ENCODE measurements at regions not wholly inside any gene's neighbourhood (a gene's known extent, or its start where the extent isn't known, plus 50 kb on each side); places are given as distances from the start of the nearest gene placed in this dataset.

GRCh38 chr4:19743115-19743638 is 508.5 kb upstream of the SLIT2 start:
- BruUV-seq (replicated peaks): no TSS peak
- TF ChIP-seq YBX1 (IDR thresholded peaks at IDR 0.05): no peak
- no peak for TF ChIP-seq ASH2L (IDR thresholded peaks at IDR 0.05; ENCODE audit: borderline replicate concordance, low read depth)
- no peak for TF ChIP-seq EED (IDR thresholded peaks at IDR 0.05; ENCODE audit: low read depth)
- no peak for TF ChIP-seq RCOR1 (conservative IDR thresholded peaks at IDR 0.05; ENCODE audit: low read depth, low read length)
- no peak for TF ChIP-seq RUNX3 (IDR thresholded peaks at IDR 0.05; ENCODE audit: low read length)
- TF ChIP-seq CHD2 (IDR thresholded peaks at IDR 0.05; ENCODE audit: borderline replicate concordance, low read depth, low read length): no peak
- TF ChIP-seq YY1 (IDR thresholded peaks at IDR 0.05; ENCODE audit: low read depth, low read length): no peak
- no peak for TF ChIP-seq PBX3 (IDR thresholded peaks at IDR 0.05; ENCODE audit: insufficient replicate concordance, low read depth, low read length)
- TF ChIP-seq NFYB (IDR thresholded peaks at IDR 0.05; ENCODE audit: insufficient read depth, low read depth, low read length): no peak
- no peak for TF ChIP-seq MXI1 (IDR thresholded peaks at IDR 0.05; ENCODE audit: low read depth, low read length)
- TF ChIP-seq E4F1 (IDR thresholded peaks at IDR 0.05; ENCODE audit: borderline replicate concordance, partially characterized antibody): no peak
- TF ChIP-seq POLR2AphosphoS5 (IDR thresholded peaks at IDR 0.05; ENCODE audit: low read length): no peak
- TF ChIP-seq USF2 (IDR thresholded peaks at IDR 0.05; ENCODE audit: borderline replicate concordance, low read depth, low read length): no peak
- no peak for TF ChIP-seq STAT3 (IDR thresholded peaks at IDR 0.05; ENCODE audit: low read depth, low read length)
- no peak for TF ChIP-seq ZNF217 (IDR thresholded peaks at IDR 0.05)

More at GRCh38 chr4:19743115-19743638, 508.5 kb upstream of the SLIT2 start:
- Histone ChIP-seq H3K27ac (ENCODE audit: control insufficient read depth, insufficient read depth) (no peak overlapping the region), H3K9me3 (replicated peaks; ENCODE audit: control insufficient read depth, insufficient read depth, low read length) (no peaks in the 10 kb centered on the region), H3K4me1 (ENCODE audit: control insufficient read depth, insufficient read depth, low read length) (no peaks in the 10 kb centered on the region), H2AFZ (ENCODE audit: control insufficient read depth, low read depth, low read length) (no peak overlapping the region), H3K4me3 (no peak overlapping the region), H4K20me1 (ENCODE audit: control insufficient read depth, insufficient read depth) (no peaks in the 10 kb centered on the region), H3K4me2 (ENCODE audit: control insufficient read depth, insufficient read depth) (no peak overlapping the region), H3K79me2 (ENCODE audit: control insufficient read depth, insufficient read depth, low read length) (no peaks in the 10 kb centered on the region), H3K27me3 (replicated peaks in 1 of 2; ENCODE audit: control insufficient read depth in 2 of 2, insufficient read depth in 2 of 2, low read length in 1 of 2) (no peaks in the 10 kb centered on the region), H3K36me3 (ENCODE audit: control insufficient read depth in 2 of 2, insufficient read depth in 2 of 2, low read length in 1 of 2) (no peaks in the 10 kb centered on the region), H3K9ac (ENCODE audit: control insufficient read depth, insufficient read depth, low read length) (no peak overlapping the region)
- 3% methylated on average over 2 of the region's 2 CpGs for WGBS (ENCODE audit: insufficient coverage, insufficient replicate concordance, low lambda C conversion rate, missing lambda C conversion rate)
- no peak for ATAC-seq
- ChIA-PET CTCF (no interaction called here), POLR2A (no interaction called here), RAD21 (ENCODE audit: unreplicated experiment) (no interaction called here), SMC1A (ENCODE audit: uncharacterized antibody, unreplicated experiment) (no interaction called here)
- no peak for DNase-seq (ENCODE audit: low read depth, low spot score)
- FAIRE-seq: no peak
- intact Hi-C loops (cut with micrococcal nuclease; ENCODE audit: unreplicated experiment): no loop called here
- in situ Hi-C loops (cut with MboI): no loop called here

All from GM12878 (cell line).